ENCODE measurements at regions not wholly inside any gene's neighbourhood (a gene's known extent, or its start where the extent isn't known, plus 50 kb on each side); places are given as distances from the start of the nearest gene placed in this dataset.

GRCh38 chr2:106572541-106573450 lies 85.6 kb downstream of the CD8B2 start:
- peak; percentile 2 for DNase-seq (ENCODE audit: low read depth)

GRCh38 chr2:106573773-106574172 lies 86.6 kb downstream of the CD8B2 start:
- DNase-seq (ENCODE audit: low read depth): no peak

GRCh38 chr2:106575955-106576354 lies 88.8 kb downstream of the CD8B2 start:
- no peak for DNase-seq (ENCODE audit: low read depth)

GRCh38 chr2:106577255-106577651 lies 90.1 kb downstream of the CD8B2 start:
- no peak for DNase-seq (ENCODE audit: low read depth)

- no peak for DNase-seq (ENCODE audit: low read depth)
Observed at GRCh38 chr2:106579750-106580197, 92.6 kb downstream of the CD8B2 start.

GRCh38 chr2:106580241-106580640 lies 93.1 kb downstream of the CD8B2 start:
- no peak for DNase-seq (ENCODE audit: low read depth)

GRCh38 chr2:106581328-106581727 lies 94.2 kb downstream of the CD8B2 start:
- no peak for DNase-seq (ENCODE audit: low read depth)

GRCh38 chr2:106581755-106582147 lies 94.6 kb downstream of the CD8B2 start:
- DNase-seq (ENCODE audit: low read depth): no peak

GRCh38 chr2:106582148-106583143 lies 95.3 kb downstream of the CD8B2 start:
- peak; percentile 73 for DNase-seq (ENCODE audit: low read depth)

GRCh38 chr2:106584304-106584954 lies 97.3 kb downstream of the CD8B2 start:
- DNase-seq (ENCODE audit: low read depth): no peak

- no peak for DNase-seq (ENCODE audit: low read depth)
Observed at GRCh38 chr2:106596844-106597243, 109.7 kb downstream of the CD8B2 start.

GRCh38 chr2:106599540-106599939 lies 112.4 kb downstream of the CD8B2 start:
- no peak for DNase-seq (ENCODE audit: low read depth)

GRCh38 chr2:106602042-106602441 lies 114.9 kb downstream of the CD8B2 start:
- DNase-seq (ENCODE audit: low read depth): no peak

- no peak for DNase-seq (ENCODE audit: low read depth)
Observed at GRCh38 chr2:106606652-106607051, 119.5 kb downstream of the CD8B2 start.

- DNase-seq (ENCODE audit: low read depth): no peak
Observed at GRCh38 chr2:106607371-106607770, 120.2 kb downstream of the CD8B2 start.

- DNase-seq (ENCODE audit: low read depth): no peak
Observed at GRCh38 chr2:106609780-106610179, 122.6 kb downstream of the CD8B2 start.

GRCh38 chr2:106614511-106615291 lies 127.5 kb downstream of the CD8B2 start:
- DNase-seq (ENCODE audit: low read depth): no peak

- DNase-seq (ENCODE audit: low read depth): no peak
Observed at GRCh38 chr2:106618614-106619013, 131.4 kb downstream of the CD8B2 start.

- no peak for DNase-seq (ENCODE audit: low read depth)
Observed at GRCh38 chr2:106623456-106623855, 136.3 kb downstream of the CD8B2 start.

- no peak for DNase-seq (ENCODE audit: low read depth)
Observed at GRCh38 chr2:106624787-106625380, 137.7 kb downstream of the CD8B2 start.

GRCh38 chr2:106628377-106628776 lies 141.2 kb downstream of the CD8B2 start:
- no peak for DNase-seq (ENCODE audit: low read depth)

Measured in M059J (cell line).